ENCODE measurements at regions not wholly inside any gene's neighbourhood (a gene's known extent, or its start where the extent isn't known, plus 50 kb on each side); places are given as distances from the start of the nearest gene placed in this dataset.

- no peaks in the 10 kb centered on the region for H3K27me3 ChIP-seq
- H3K27ac ChIP-seq, result no peak overlapping the region
- intact Hi-C loops (cut with DNase I), result no loop called here
- H3K4me1 ChIP-seq, result no peaks in the 10 kb centered on the region
- H3K4me3 ChIP-seq, result no peak overlapping the region
- no peaks in the 10 kb centered on the region for H3K36me3 ChIP-seq
- DNase-seq (ENCODE audit: extremely low spot score in 2 of 2), result no peak
- no peaks in the 10 kb centered on the region for H3K9me3 ChIP-seq
- TF ChIP-seq, protein P1, sequence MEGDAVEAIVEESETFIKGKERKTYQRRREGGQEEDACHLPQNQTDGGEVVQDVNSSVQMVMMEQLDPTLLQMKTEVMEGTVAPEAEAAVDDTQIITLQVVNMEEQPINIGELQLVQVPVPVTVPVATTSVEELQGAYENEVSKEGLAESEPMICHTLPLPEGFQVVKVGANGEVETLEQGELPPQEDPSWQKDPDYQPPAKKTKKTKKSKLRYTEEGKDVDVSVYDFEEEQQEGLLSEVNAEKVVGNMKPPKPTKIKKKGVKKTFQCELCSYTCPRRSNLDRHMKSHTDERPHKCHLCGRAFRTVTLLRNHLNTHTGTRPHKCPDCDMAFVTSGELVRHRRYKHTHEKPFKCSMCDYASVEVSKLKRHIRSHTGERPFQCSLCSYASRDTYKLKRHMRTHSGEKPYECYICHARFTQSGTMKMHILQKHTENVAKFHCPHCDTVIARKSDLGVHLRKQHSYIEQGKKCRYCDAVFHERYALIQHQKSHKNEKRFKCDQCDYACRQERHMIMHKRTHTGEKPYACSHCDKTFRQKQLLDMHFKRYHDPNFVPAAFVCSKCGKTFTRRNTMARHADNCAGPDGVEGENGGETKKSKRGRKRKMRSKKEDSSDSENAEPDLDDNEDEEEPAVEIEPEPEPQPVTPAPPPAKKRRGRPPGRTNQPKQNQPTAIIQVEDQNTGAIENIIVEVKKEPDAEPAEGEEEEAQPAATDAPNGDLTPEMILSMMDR (IDR thresholded peaks at IDR 0.05), result no peak
- TF ChIP-seq POLR2AphosphoS5 (IDR thresholded peaks at IDR 0.05; ENCODE audit: insufficient read depth in 1 of 2, low read depth in 1 of 2), result no peak
Observed at GRCh38 chr18:73774811-73775509, 372.7 kb downstream of the FBXO15 start.

GRCh38 chr18:73768043-73768442, 379.6 kb downstream of the FBXO15 start:
- H3K4me3 ChIP-seq, result no peak overlapping the region
- no peaks in the 10 kb centered on the region for H3K36me3 ChIP-seq
- H3K9me3 ChIP-seq, result no peaks in the 10 kb centered on the region
- no peaks in the 10 kb centered on the region for H3K4me1 ChIP-seq
- intact Hi-C loops (cut with DNase I), result no loop called here
- H3K27me3 ChIP-seq, result no peaks in the 10 kb centered on the region
- no peak overlapping the region for H3K27ac ChIP-seq
- no peak for DNase-seq (ENCODE audit: extremely low spot score in 2 of 2)
- TF ChIP-seq POLR2AphosphoS5 (IDR thresholded peaks at IDR 0.05; ENCODE audit: insufficient read depth in 1 of 2, low read depth in 1 of 2) (no peak), POLR2A (IDR thresholded peaks at IDR 0.05) (no peak)
- TF ChIP-seq, protein P1 (IDR thresholded peaks at IDR 0.05), result no peak

- H3K27me3 ChIP-seq, result no peaks in the 10 kb centered on the region
- no peaks in the 10 kb centered on the region for H3K4me1 ChIP-seq
- no peaks in the 10 kb centered on the region for H3K9me3 ChIP-seq
- no peak overlapping the region for H3K4me3 ChIP-seq
- DNase-seq (ENCODE audit: extremely low spot score in 2 of 2), result no peak
- intact Hi-C loops (cut with DNase I), result no loop called here
- no peaks in the 10 kb centered on the region for H3K36me3 ChIP-seq
- no peak for TF ChIP-seq POLR2AphosphoS5 (IDR thresholded peaks at IDR 0.05; ENCODE audit: insufficient read depth in 1 of 2, low read depth in 1 of 2)
- no peak for TF ChIP-seq POLR2A (IDR thresholded peaks at IDR 0.05)
- TF ChIP-seq, protein P1 (IDR thresholded peaks at IDR 0.05), result no peak
- H3K27ac ChIP-seq, result no peak overlapping the region
Observed at GRCh38 chr18:73766910-73767515, 380.6 kb downstream of the FBXO15 start.

DNA sequence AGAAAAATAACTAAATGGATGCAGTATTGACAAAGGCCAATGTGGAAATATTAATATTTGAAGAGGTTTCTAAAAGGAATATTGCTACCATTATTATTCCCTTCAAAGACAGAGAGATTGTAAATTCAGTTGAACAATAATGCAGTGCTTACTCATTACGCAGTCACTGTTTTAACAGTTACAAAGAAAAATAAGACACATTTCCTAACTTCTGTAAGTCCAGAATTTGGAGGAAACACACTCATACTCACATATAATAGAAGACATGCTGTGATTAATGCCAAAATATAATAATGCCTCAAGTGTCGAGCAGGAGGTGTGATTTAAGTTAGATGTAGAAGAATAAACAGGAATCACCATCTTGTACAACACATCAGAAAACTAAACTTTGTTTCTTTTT, 389.2 kb downstream of the FBXO15 start:
- no peak overlapping the region for H3K4me3 ChIP-seq
- no peak for DNase-seq (ENCODE audit: extremely low spot score in 2 of 2)
- H3K36me3 ChIP-seq, result no peaks in the 10 kb centered on the region
- intact Hi-C loops (cut with DNase I), result no loop called here
- H3K4me1 ChIP-seq, result no peaks in the 10 kb centered on the region
- H3K27me3 ChIP-seq, result no peaks in the 10 kb centered on the region
- no peak overlapping the region for H3K27ac ChIP-seq
- no peaks in the 10 kb centered on the region for H3K9me3 ChIP-seq
- TF ChIP-seq, protein P1 (IDR thresholded peaks at IDR 0.05), result no peak
- TF ChIP-seq POLR2AphosphoS5 (IDR thresholded peaks at IDR 0.05; ENCODE audit: insufficient read depth in 1 of 2, low read depth in 1 of 2) (no peak), POLR2A (IDR thresholded peaks at IDR 0.05) (no peak)

All from vagina (tissue), 2 donors.